HCT116 (cell line): ENCODE measurements at regions not wholly inside any gene's neighbourhood (a gene's known extent, or its start where the extent isn't known, plus 50 kb on each side); places are given as distances from the start of the nearest gene placed in this dataset.

ENCODE experiments used
- ATAC-seq: fragments of 200-7000 bp; cut with Tn5 transposase; 2 replicates; pipeline ENCODE4 v1.9.1; 2020; ENCODE audit warnings: mild to moderate bottlenecking, moderate library complexity
- BruUV-seq: library from RNA; stranded (reverse); fragments of 400-500 nt; replicated peaks from 2 replicates; lab custom pipeline; 2021; lab: Mats Ljungman, UMichigan
- CTCF ChIA-PET: fragments of 300-600 bp; sonication (Branson Sonifier 250); formaldehyde crosslinking; loops from one replicate; lab custom pipeline; 2021; ENCODE audit warnings: antibody characterized with exemption; lab: Charles Lee
- POLR2A ChIA-PET: fragments of 300-600, 350-600 bp; sonication (Branson Sonifier 250); formaldehyde crosslinking; loops from one replicate; lab custom pipeline; 2021; ENCODE audit warnings: antibody characterized with exemption; lab: Charles Lee
- RAD21 ChIA-PET, 2 experiments: fragments of 300-600 bp; sonication (Branson Sonifier 250); formaldehyde crosslinking; loops; one replicate each; lab custom pipeline; 2023; ENCODE audit warnings: low total read pairs in 2 of 2; ENCODE audit not compliant: uncharacterized antibody in 2 of 2, unreplicated experiment in 2 of 2, low non-redundant PET in 1 of 2; lab: Charles Lee
- DNase-seq: peaks from one replicate; pipeline ENCODE4 v3.0.0-alpha.2; 2010; ENCODE audit warnings: low read depth, low spot score
- H2AFZ ChIP-seq: fragments of 200-600 bp; shearing (Covaris generic), sonication (generic); 2 replicates; pipeline ENCODE4 v1.6.1; 2017; ENCODE audit warnings: low read depth, mixed run types, mixed read lengths, antibody characterized with exemption, low read length; ENCODE audit not compliant: poor library complexity, severe bottlenecking
- H3K27ac ChIP-seq: 2 replicates; pipeline ENCODE4 v1.5.1; 2012; ENCODE audit warnings: low read depth, low read length
- H3K27me3 ChIP-seq: fragments of 200-600 bp; sonication (generic); 2 replicates; pipeline ENCODE4 v1.6.1; 2016; ENCODE audit warnings: mixed run types, low read length, mixed read lengths; ENCODE audit not compliant: insufficient read depth
- H3K36me3 ChIP-seq, 2 experiments: fragments of 200-500 bp in 1 of 2; fragments of 200-600 bp in 1 of 2; sonication (Bioruptor generic) in 1 of 2; sonication (generic) in 1 of 2; 2 replicates each; pipeline versions ENCODE4 v1.5.1 to v1.6.1; 2014 to 2016; ENCODE audit warnings: low read length in 2 of 2, inconsistent platforms in 1 of 2, mixed read lengths in 1 of 2, mixed run types in 1 of 2; ENCODE audit not compliant: insufficient read depth in 2 of 2, control insufficient read depth in 1 of 2
- H3K4me1 ChIP-seq, 2 experiments: fragments of 200-600 bp in 1 of 2; sonication (generic) in 1 of 2; 2 replicates each; pipeline versions ENCODE4 v1.5.1 to v1.6.1; 2012 to 2017; ENCODE audit warnings: low read length in 2 of 2, inconsistent platforms in 1 of 2, mild to moderate bottlenecking in 1 of 2, mixed read lengths in 1 of 2, mixed run types in 1 of 2, moderate library complexity in 1 of 2; ENCODE audit not compliant: insufficient read depth in 2 of 2, control insufficient read depth in 1 of 2
- H3K4me2 ChIP-seq: fragments of 200-600 bp; sonication (generic); 2 replicates; pipeline ENCODE4 v1.6.1; 2017; ENCODE audit warnings: mixed run types, low read length, mixed read lengths
- H3K4me3 ChIP-seq, 2 experiments: fragments of 200-600 bp in 1 of 2; sonication (generic) in 1 of 2; replicated peaks in 1 of 2; 2 replicates each; pipeline ENCODE4 v1.5.1; 2011 to 2016; ENCODE audit warnings: low read length in 2 of 2, control low read depth in 1 of 2, low read depth in 1 of 2, mild to moderate bottlenecking in 1 of 2, mixed read lengths in 1 of 2, mixed run types in 1 of 2
- H3K79me2 ChIP-seq: fragments of 200-600 bp; sonication (generic); 2 replicates; pipeline ENCODE4 v1.6.1; 2017; ENCODE audit warnings: mild to moderate bottlenecking, mixed run types, low read length, moderate library complexity, mixed read lengths; ENCODE audit not compliant: insufficient read depth
- H3K9ac ChIP-seq: fragments of 200-600 bp; sonication (generic); 2 replicates; pipeline ENCODE4 v1.6.1; 2016; ENCODE audit warnings: low read length, mixed read lengths
- H3K9me2 ChIP-seq: fragments of 200-600 bp; sonication (generic), shearing (Covaris generic); 2 replicates; pipeline ENCODE4 v1.6.1; 2017; ENCODE audit warnings: mixed run types, mild to moderate bottlenecking, moderate library complexity; ENCODE audit not compliant: insufficient read depth
- H3K9me3 ChIP-seq, 2 experiments: fragments of 200-500 bp in 1 of 2; fragments of 200-600 bp in 1 of 2; sonication (Bioruptor generic) in 1 of 2; sonication (generic) in 1 of 2; 2 replicates each; pipeline ENCODE4 v1.6.1; 2014 to 2017; ENCODE audit warnings: low read length in 2 of 2, mixed read lengths in 2 of 2, inconsistent platforms in 1 of 2, low read depth in 1 of 2, mild to moderate bottlenecking in 1 of 2, mixed run types in 1 of 2, moderate library complexity in 1 of 2; ENCODE audit not compliant: control insufficient read depth in 1 of 2, insufficient read depth in 1 of 2
- H4K20me1 ChIP-seq: fragments of 200-600 bp; sonication (generic), shearing (Covaris generic); 2 replicates; pipeline ENCODE4 v1.6.1; 2017; ENCODE audit warnings: mixed run types, mild to moderate bottlenecking, moderate library complexity; ENCODE audit not compliant: insufficient read depth
- CTCF ChIP-seq, 3 experiments: fragments of 200-600 bp in 1 of 3; sonication (generic) in 1 of 3; IDR thresholded peaks in 2 of 3; conservative IDR thresholded peaks in 1 of 3; 2 replicates each; pipeline ENCODE4 v1.5.1; 2012 to 2017; ENCODE audit warnings: low read depth in 2 of 3, low read length in 2 of 3, antibody characterized with exemption in 1 of 3, borderline replicate concordance in 1 of 3, control low read depth in 1 of 3, mild to moderate bottlenecking in 1 of 3, mixed read lengths in 1 of 3, mixed run types in 1 of 3, moderate library complexity in 1 of 3; ENCODE audit not compliant: insufficient read depth in 1 of 3
- FOSL1 ChIP-seq: IDR thresholded peaks from 2 replicates; pipeline ENCODE4 v1.6.1; 2012; ENCODE audit warnings: low read depth
- JUND ChIP-seq: IDR thresholded peaks from 2 replicates; pipeline ENCODE4 v1.6.1; 2012
- RAD21 ChIP-seq: IDR thresholded peaks from 2 replicates; pipeline ENCODE4 v1.6.1; 2012; ENCODE audit warnings: low read depth, mild to moderate bottlenecking
- SIN3A ChIP-seq: IDR thresholded peaks from 2 replicates; pipeline ENCODE4 v1.6.1; 2012; ENCODE audit warnings: low read depth
- ZBTB33 ChIP-seq: IDR thresholded peaks from 2 replicates; pipeline ENCODE4 v1.6.1; 2011; ENCODE audit warnings: mild to moderate bottlenecking, low read length, moderate library complexity; ENCODE audit not compliant: insufficient replicate concordance; ENCODE audit errors: extremely low read depth
- ZFX ChIP-seq: fragments of 450-650 bp; IDR thresholded peaks from 2 replicates; pipeline ENCODE4 v1.6.1; 2017
- intact Hi-C: fragments of 100-400 bp; cut with micrococcal nuclease; formaldehyde crosslinking; loops from 2 replicates; pipeline ENCODE4 v1.10.0; 2022

GRCh38 chr3:107307205-107307604 is 70.0 kb upstream of the CCDC54 start (continued):
- TF ChIP-seq CTCF (IDR thresholded peaks at IDR 0.05 in 2 of 3, conservative IDR thresholded peaks at IDR 0.05 in 1 of 3; ENCODE audit: borderline replicate concordance in 1 of 3, insufficient read depth in 1 of 3, low read depth in 2 of 3, low read length in 2 of 3) = no peak

GRCh38 chr3:107308716-107309115 is 68.5 kb upstream of the CCDC54 start:
- H3K4me3 ChIP-seq = no peak overlapping the region
- no peaks in the 10 kb centered on the region for H3K9me3 ChIP-seq
- POLR2A ChIA-PET = no interaction called here
- RAD21 ChIA-PET = no interaction called here
- no peak overlapping the region for H2AFZ ChIP-seq
- H3K79me2 ChIP-seq = no peaks in the 10 kb centered on the region
- no peaks in the 10 kb centered on the region for H3K9me2 ChIP-seq
- ATAC-seq (no peak), DNase-seq (no peak)
- no peaks in the 10 kb centered on the region for H3K36me3 ChIP-seq
- no TSS peak for BruUV-seq
- no peak overlapping the region for H3K4me2 ChIP-seq
- TF ChIP-seq RAD21 = no peak
- no peak for TF ChIP-seq SIN3A
- no peak for TF ChIP-seq FOSL1
- TF ChIP-seq JUND = no peak
- intact Hi-C loops = no loop called here
- no peak overlapping the region for H3K27ac ChIP-seq
- H3K27me3 ChIP-seq = no peaks in the 10 kb centered on the region
- H4K20me1 ChIP-seq = no peaks in the 10 kb centered on the region
- CTCF ChIA-PET = no interaction called here
- H3K4me1 ChIP-seq = no peaks in the 10 kb centered on the region
- H3K9ac ChIP-seq = no peak overlapping the region

- ATAC-seq = no peak
These were observed 67.9 kb upstream of the CCDC54 start for GRCh38 chr3:107309312-107309711.

More at GRCh38 chr3:107309312-107309711, 67.9 kb upstream of the CCDC54 start:
- H3K9me3 ChIP-seq = no peaks in the 10 kb centered on the region
- no peak overlapping the region for H2AFZ ChIP-seq
- no peaks in the 10 kb centered on the region for H3K36me3 ChIP-seq
- H3K27me3 ChIP-seq = no peaks in the 10 kb centered on the region
- no peak for DNase-seq
- no peaks in the 10 kb centered on the region for H3K4me1 ChIP-seq
- H4K20me1 ChIP-seq = no peaks in the 10 kb centered on the region
- H3K79me2 ChIP-seq = no peaks in the 10 kb centered on the region
- H3K4me3 ChIP-seq = no peak overlapping the region
- H3K4me2 ChIP-seq = no peak overlapping the region
- ChIA-PET POLR2A (no interaction called here), RAD21 (no interaction called here), CTCF (no interaction called here)
- BruUV-seq = no TSS peak
- intact Hi-C loops = no loop called here
- no peak overlapping the region for H3K9ac ChIP-seq
- TF ChIP-seq ZBTB33 (no peak), RAD21 (no peak), ZFX (no peak)
- TF ChIP-seq, all 23 proteins: peak for 0
- H3K27ac ChIP-seq = no peak overlapping the region
- H3K9me2 ChIP-seq = no peaks in the 10 kb centered on the region
